ENCODE measurements at regions not wholly inside any gene's neighbourhood (a gene's known extent, or its start where the extent isn't known, plus 50 kb on each side); places are given as distances from the start of the nearest gene placed in this dataset.

GRCh38 chr4:103998756-103999155, 279.0 kb upstream of the TACR3 start:
- TF ChIP-seq EP300 (IDR thresholded peaks at IDR 0.05; ENCODE audit: borderline replicate concordance in 1 of 2, low read depth in 1 of 2, low read length in 1 of 2) (no peak), CHD2 (IDR thresholded peaks at IDR 0.05; ENCODE audit: low read length, partially characterized antibody) (no peak), CTCF (IDR thresholded peaks at IDR 0.05) (no peak), FOXM1 (IDR thresholded peaks at IDR 0.05; ENCODE audit: low read depth) (no peak), POLR2AphosphoS5 (IDR thresholded peaks at IDR 0.05; ENCODE audit: low read depth, low read length) (no peak)
- TF ChIP-seq, protein P1, sequence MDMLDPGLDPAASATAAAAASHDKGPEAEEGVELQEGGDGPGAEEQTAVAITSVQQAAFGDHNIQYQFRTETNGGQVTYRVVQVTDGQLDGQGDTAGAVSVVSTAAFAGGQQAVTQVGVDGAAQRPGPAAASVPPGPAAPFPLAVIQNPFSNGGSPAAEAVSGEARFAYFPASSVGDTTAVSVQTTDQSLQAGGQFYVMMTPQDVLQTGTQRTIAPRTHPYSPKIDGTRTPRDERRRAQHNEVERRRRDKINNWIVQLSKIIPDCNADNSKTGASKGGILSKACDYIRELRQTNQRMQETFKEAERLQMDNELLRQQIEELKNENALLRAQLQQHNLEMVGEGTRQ (IDR thresholded peaks at IDR 0.05; ENCODE audit: borderline replicate concordance, low read depth, low read length): no peak

All from SK-N-SH (cell line).